Parathyroid adenoma (tissue), 2 donors: ENCODE measurements at regions not wholly inside any gene's neighbourhood (a gene's known extent, or its start where the extent isn't known, plus 50 kb on each side); places are given as distances from the start of the nearest gene placed in this dataset.
A peak's percentile ranks its signal among the peaks of the same experiment; 100 is the strongest.

Experiments used
- H2AFZ ChIP-seq: fragments of 300-600 bp; sonication (generic); one replicate; pipeline ENCODE4 v1.7.0; 2017; ENCODE audit warnings: antibody characterized with exemption, mild to moderate bottlenecking
- H3K27ac ChIP-seq: fragments of 300-600 bp; sonication (generic); one replicate; pipeline ENCODE4 v1.7.0; 2017
- H3K27me3 ChIP-seq: fragments of 300-600 bp; sonication (generic); one replicate; pipeline ENCODE4 v1.7.0; 2017; ENCODE audit warnings: low read length; ENCODE audit not compliant: control insufficient read depth, insufficient read depth
- H3K36me3 ChIP-seq: fragments of 300-600 bp; sonication (generic); one replicate; pipeline ENCODE4 v1.7.0; 2017; ENCODE audit warnings: low read length; ENCODE audit not compliant: control insufficient read depth, insufficient read depth
- H3K4me1 ChIP-seq: fragments of 300-600 bp; sonication (generic); one replicate; pipeline ENCODE4 v1.7.0; 2017; ENCODE audit warnings: control low read depth
- H3K4me2 ChIP-seq: fragments of 300-600 bp; sonication (generic); one replicate; pipeline ENCODE4 v1.7.0; 2017; ENCODE audit warnings: low read length
- H3K4me3 ChIP-seq: fragments of 300-600 bp; sonication (generic); one replicate; pipeline ENCODE4 v1.7.0; 2017; ENCODE audit warnings: low read depth, low read length
- H3K79me2 ChIP-seq: fragments of 300-600 bp; sonication (generic); one replicate; pipeline ENCODE4 v1.7.0; 2017; ENCODE audit warnings: control low read depth
- H3K9ac ChIP-seq: fragments of 300-600 bp; sonication (generic); one replicate; pipeline ENCODE4 v1.7.0; 2017; ENCODE audit warnings: mild to moderate bottlenecking
- H3K9me3 ChIP-seq: fragments of 300-600 bp; sonication (generic); one replicate; pipeline ENCODE4 v1.7.0; 2017; ENCODE audit warnings: low read length; ENCODE audit not compliant: control insufficient read depth
- TF ChIP-seq, protein P1 (sequence below): fragments of 300-600 bp; sonication (generic); IDR thresholded peaks from one replicate; pipeline ENCODE4 v1.7.0; 2017; ENCODE audit warnings: antibody characterized with exemption, mild to moderate bottlenecking
- donor health status: primary hyperparathyroidism.

DNA sequence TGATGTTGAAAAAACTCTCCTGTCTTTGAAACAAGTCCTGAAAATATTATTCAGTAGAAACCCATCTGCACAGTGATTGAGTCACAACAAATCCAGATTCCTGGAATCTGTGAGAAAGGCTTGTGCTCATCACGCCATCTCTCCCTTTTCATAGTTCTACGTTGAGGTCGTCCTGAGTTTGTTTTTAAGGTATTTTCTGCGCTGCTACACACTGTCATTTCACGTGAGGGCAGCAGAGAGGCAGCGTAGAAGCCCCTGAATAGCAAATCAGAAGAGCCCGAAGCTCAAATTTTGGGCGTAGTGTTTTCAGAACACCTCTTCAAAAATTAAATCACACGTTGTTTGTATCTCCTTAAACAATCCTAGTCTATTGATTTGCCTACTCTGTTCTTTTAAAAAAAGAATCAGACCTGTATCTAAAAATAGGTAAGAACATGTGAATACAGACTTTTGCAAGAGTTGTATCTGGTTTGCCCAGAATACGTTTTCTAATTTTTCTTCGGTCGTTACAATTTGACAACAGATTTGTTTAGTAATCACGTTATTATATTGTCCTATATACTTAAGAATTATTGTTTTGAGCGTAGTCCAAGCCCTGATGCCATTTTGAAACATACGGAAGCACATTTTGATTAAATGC is 61.6 kb upstream of the SLC38A11 start:
- no peaks in the 10 kb centered on the region for H3K79me2 ChIP-seq
- no peaks in the 10 kb centered on the region for H3K36me3 ChIP-seq
- no peak overlapping the region for H3K4me2 ChIP-seq
- no peak overlapping the region for H3K27ac ChIP-seq
- TF ChIP-seq, protein P1, sequence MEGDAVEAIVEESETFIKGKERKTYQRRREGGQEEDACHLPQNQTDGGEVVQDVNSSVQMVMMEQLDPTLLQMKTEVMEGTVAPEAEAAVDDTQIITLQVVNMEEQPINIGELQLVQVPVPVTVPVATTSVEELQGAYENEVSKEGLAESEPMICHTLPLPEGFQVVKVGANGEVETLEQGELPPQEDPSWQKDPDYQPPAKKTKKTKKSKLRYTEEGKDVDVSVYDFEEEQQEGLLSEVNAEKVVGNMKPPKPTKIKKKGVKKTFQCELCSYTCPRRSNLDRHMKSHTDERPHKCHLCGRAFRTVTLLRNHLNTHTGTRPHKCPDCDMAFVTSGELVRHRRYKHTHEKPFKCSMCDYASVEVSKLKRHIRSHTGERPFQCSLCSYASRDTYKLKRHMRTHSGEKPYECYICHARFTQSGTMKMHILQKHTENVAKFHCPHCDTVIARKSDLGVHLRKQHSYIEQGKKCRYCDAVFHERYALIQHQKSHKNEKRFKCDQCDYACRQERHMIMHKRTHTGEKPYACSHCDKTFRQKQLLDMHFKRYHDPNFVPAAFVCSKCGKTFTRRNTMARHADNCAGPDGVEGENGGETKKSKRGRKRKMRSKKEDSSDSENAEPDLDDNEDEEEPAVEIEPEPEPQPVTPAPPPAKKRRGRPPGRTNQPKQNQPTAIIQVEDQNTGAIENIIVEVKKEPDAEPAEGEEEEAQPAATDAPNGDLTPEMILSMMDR: peak; percentile 62
- H2AFZ ChIP-seq: peak overlapping the region; percentile 45
- H3K27me3 ChIP-seq: no peaks in the 10 kb centered on the region
- H3K9ac ChIP-seq: no peak overlapping the region
- no peaks in the 10 kb centered on the region for H3K4me1 ChIP-seq
- H3K9me3 ChIP-seq: no peaks in the 10 kb centered on the region
- no peak overlapping the region for H3K4me3 ChIP-seq

DNA sequence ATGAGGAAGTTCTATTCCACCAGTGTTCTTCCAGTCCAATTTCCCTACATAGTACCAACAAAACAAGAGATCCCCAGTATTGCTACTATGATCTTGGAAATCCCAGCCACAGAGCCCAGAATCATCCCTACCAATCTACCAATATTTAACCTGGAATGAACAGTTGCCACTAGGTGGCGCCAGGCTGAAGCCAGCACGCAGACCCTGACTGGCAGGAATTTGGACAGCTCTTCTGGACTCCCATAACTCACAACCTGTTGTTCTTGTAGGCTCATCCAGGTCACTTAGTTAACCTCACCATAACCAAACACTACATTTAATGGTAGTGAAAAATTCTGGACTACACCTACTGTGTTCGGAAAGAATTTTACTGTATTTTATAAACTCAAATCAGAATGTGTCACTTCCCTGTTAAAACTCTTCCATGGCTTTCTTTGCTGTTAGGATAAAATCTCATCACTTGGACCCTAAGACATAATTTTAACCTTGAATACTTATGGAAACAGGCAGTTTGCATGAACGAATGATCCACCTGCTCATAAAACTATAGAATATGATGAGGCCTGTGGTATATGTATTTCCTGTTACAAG is 59.8 kb upstream of the SLC38A11 start:
- no peak overlapping the region for H3K4me3 ChIP-seq
- H3K4me2 ChIP-seq: no peak overlapping the region
- H3K4me1 ChIP-seq: no peaks in the 10 kb centered on the region
- no peaks in the 10 kb centered on the region for H3K9me3 ChIP-seq
- no peak overlapping the region for H2AFZ ChIP-seq
- H3K27ac ChIP-seq: no peak overlapping the region
- TF ChIP-seq, protein P1: peak; percentile 93
- no peak overlapping the region for H3K9ac ChIP-seq
- H3K36me3 ChIP-seq: no peaks in the 10 kb centered on the region
- H3K27me3 ChIP-seq: no peaks in the 10 kb centered on the region
- H3K79me2 ChIP-seq: no peaks in the 10 kb centered on the region

DNA sequence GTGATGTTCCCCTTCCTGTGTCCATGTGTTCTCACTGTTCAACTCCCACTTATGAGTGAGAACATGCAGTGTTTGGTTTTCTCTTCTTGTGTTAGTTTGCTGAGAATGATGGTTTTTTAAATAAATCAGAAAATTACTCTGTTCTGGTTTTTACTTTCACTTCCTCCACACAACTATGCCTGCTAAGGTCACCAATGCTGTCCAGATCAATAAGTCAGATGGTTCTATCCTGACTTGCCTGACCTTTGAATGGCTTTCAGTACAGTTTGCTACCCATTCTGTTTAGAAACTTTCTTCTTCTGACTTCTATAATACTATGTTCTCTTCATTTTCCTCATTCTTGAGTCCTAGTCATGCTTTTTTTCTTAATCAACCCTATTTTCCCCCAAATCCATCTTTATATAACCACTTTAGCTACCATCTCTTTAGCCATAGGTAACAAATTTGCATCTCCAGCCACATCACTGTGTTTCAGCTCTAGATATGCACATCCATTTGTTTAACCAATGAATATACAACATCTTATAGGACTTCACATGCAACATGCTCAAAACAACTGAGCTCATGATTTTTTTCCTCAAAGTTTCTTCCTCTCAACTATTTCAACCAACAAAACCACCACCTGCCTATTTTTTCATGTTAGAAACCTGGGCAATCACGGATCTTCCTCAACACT is 58.8 kb upstream of the SLC38A11 start:
- Histone ChIP-seq H3K36me3 (no peaks in the 10 kb centered on the region), H2AFZ (no peak overlapping the region), H3K79me2 (no peaks in the 10 kb centered on the region), H3K27me3 (no peaks in the 10 kb centered on the region), H3K4me1 (no peaks in the 10 kb centered on the region), H3K9me3 (no peaks in the 10 kb centered on the region), H3K4me3 (no peak overlapping the region), H3K9ac (no peak overlapping the region), H3K27ac (no peak overlapping the region), H3K4me2 (no peak overlapping the region)
- TF ChIP-seq, protein P1: no peak

DNA sequence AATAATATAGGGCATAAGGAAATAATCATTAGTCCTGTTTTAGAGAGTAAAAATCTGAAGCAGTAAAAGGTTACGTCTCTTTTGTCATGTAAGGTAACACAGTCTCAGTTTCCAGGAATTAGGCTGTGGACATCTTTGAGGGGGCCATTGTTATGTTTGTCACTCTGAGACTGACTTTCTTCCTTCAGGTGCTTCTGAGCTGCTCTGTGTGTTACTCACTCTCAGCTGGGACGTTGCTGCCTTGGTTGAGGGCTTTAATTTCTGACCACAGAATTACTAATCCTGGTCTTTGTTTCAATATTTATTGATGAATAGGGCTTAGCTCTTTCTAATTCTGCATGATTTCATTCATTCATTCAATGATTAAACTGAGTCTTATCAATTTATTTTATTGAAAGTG is 55.9 kb upstream of the SLC38A11 start:
- no peaks in the 10 kb centered on the region for H3K9me3 ChIP-seq
- H2AFZ ChIP-seq: no peak overlapping the region
- no peak overlapping the region for H3K4me3 ChIP-seq
- H3K9ac ChIP-seq: no peak overlapping the region
- no peaks in the 10 kb centered on the region for H3K4me1 ChIP-seq
- TF ChIP-seq, protein P1: no peak
- no peaks in the 10 kb centered on the region for H3K27me3 ChIP-seq
- no peak overlapping the region for H3K27ac ChIP-seq
- H3K36me3 ChIP-seq: no peaks in the 10 kb centered on the region
- H3K4me2 ChIP-seq: no peak overlapping the region
- no peaks in the 10 kb centered on the region for H3K79me2 ChIP-seq
